SHP77 (cell line): ENCODE measurements at regions not wholly inside any gene's neighbourhood (a gene's known extent, or its start where the extent isn't known, plus 50 kb on each side); places are given as distances from the start of the nearest gene placed in this dataset.
"Not testable (repeated sequence)": the region's sequence is repeated elsewhere in the genome, so short reads cannot be mapped to it uniquely, and the experiment has no call there.

Experiments used
- DNase-seq, 2 experiments: peaks; one replicate each; lab custom pipeline; 2025; lab: John Stamatoyannopoulos, UW

GRCh38 chr10:37572206-37572605 lies 285.2 kb downstream of the ZNF248 start:
- no peak for DNase-seq

- no peak for DNase-seq
Observed at GRCh38 chr10:37566332-37566731, 291.1 kb downstream of the ZNF248 start.

- DNase-seq = no peak
Observed at GRCh38 chr10:37563715-37564108, 293.7 kb downstream of the ZNF248 start.

DNA sequence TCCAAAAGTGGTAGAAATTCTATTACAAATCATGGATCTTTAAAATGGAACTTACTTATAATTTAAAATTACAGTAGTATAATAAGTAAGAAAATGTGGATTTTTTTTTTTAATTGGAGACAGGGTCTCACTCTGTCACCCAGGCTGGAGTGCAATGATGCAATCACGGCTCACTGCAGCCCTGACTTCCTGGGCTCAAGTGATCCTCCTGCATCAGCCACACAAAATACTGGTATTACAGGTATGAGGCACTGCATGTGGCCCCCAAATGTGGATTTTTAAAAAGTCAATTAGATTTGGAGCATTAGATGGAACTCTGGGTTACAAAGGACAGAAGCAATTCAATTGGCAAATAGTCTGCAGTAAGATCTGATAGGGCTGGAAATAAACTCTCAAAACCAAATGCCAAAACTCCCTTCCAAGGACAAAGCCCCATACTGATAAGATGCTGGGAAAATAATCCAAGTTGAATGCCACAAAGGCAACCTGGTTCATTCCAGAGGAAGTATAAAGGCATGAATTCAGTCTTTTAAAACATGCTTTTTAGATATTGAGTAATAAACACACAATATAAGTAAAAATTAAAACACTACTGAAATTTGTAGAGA lies 294.2 kb downstream of the ZNF248 start:
- no peak for DNase-seq

DNA sequence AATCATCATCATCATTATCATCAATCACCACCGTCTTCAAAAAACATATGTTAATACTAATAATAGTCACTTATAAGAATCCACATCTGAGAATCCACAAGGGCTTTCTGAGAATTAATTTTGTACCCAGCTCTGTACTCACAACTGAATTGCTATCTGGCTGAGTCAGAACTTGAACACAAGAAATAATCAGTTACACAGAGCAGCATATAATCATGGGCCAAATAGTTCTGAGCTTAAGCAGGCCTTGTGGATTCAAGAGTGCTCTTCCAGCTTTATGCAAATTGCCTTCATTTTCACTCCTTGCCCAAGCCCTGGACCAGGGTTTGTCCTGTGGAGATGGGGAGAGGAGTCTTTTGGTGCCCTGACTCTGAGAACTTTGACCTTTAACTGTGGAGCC lies 304.5 kb downstream of the ZNF248 start:
- DNase-seq = no peak

DNA sequence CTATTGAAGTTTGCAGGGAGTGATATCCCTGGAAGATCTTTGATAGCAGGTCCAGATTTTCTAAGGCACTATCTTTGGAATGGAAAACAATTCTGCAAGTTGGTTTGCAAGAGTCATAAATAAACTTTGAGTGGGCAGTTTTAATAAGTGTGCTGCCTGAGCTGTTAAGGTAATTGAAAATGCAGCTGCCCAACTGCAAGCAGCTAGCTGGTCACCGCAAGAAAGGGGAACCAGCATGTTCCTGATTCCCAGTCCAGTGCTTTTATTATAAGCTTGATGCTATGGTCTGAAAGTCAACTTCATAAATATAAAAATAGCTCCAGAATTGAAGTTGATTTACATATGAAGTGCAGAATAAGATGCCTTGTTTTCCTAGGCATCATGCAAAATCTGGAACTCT lies 308.4 kb downstream of the ZNF248 start:
- no peak for DNase-seq

GRCh38 chr10:37535459-37536246 lies 321.8 kb downstream of the ZNF248 start:
- DNase-seq = no peak

DNA sequence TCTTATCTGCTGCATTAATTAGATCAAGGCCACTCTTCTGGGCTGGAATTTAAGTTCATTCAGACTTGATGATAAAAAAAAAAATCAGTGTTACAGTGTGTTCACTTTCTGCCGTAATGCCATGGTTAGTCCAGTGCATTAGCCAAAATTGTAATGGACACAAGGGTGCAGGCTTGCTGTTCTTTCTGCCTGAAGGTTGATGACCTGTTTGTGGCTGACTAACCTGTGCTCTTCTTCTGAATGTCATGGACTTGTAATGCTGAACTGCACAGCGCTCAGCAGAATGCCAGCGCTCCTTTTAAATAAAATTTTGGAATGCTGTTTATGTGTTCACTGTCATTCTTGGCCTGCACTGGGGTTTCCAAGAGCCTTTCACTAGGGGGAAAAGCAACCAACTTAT lies 323.2 kb downstream of the ZNF248 start:
- no peak for DNase-seq

DNA sequence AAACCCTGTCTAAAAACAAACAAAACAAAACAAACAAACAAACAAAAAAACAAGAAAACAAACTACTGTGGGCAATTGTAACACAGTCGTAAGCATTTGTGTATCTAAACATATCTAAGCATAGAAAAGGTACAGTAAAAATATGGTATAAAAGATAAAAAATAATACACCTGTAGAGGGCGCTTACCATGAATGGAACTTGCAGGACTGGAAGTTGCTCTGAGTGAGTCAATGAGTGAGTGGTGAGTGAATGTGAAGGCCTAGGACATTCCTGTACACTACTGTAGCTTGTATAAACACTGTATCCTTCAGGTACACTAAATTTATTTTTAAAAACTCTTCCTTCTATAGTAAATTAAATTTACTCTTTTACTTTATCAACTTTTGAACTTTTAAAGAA lies 332.0 kb downstream of the ZNF248 start:
- DNase-seq = peak in 1 of 2 experiments; percentile 3

DNA sequence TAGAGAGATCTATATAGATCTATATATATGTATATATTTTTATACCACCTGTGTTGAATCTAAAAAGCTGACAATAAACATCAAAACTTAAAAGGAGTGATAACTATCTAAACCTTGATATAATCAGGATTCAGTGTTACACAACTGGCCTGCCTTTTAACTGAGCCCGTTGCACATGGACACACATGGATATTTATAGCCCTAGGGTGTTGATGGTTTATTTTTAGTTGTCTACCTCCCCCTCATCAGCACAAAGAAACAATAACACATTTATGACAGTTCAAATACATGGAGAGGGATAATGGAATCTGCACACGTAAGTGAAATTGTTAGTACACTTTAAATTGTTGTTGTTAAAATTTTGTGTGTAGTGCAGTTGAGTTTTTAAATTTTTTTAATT lies 336.9 kb downstream of the ZNF248 start:
- DNase-seq = no peak

GRCh38 chr10:37510520-37510919 lies 346.9 kb downstream of the ZNF248 start:
- DNase-seq = not testable (repeated sequence)

DNA sequence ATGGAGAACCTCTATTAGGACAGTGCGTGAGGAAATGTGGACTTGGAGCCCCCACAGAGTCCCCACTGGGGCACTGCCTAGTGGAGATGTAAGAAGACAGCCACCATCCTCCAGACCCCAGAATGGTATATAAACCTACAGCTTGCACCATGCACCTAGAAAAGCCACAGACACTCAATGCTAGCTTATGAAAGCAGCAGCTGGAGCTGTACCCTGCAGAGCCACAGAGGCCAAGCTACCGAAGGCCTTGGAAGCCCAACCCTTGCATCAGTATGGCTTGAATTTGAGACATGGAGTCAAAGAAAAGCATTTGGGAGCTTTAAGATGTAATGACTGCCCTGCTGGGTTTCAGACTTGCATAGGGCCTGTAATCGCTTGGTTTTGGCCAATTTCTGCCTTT lies 361.3 kb downstream of the ZNF248 start:
- no peak for DNase-seq

- no peak for DNase-seq
Observed at GRCh38 chr10:37495415-37495814, 362.0 kb downstream of the ZNF248 start.

- not testable (repeated sequence) for DNase-seq
Observed at GRCh38 chr10:37493185-37493796, 364.1 kb downstream of the ZNF248 start.

GRCh38 chr10:37490266-37490665 lies 364.9 kb downstream of the ANKRD30A start:
- no peak for DNase-seq

DNA sequence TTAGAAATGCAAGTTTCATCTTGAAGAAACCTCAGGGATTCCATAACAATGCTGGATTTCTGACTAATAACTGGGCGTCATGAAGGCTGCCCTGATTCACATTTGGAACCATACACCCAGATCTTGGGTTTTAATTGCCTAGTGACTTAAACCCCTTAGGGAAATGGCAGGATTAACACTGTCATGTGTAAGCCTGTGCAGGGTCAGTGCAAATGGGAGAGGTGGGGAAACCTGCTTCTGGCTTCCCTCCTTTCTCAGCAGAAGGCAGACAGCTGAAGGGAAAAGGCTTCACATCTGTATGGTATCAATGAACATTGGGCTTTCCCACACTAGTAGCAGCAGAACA lies 364.2 kb downstream of the ANKRD30A start:
- no peak for DNase-seq

- peak in 1 of 2 experiments; percentile 8 for DNase-seq
Observed at GRCh38 chr10:37488792-37489657, 363.6 kb downstream of the ANKRD30A start.

DNA sequence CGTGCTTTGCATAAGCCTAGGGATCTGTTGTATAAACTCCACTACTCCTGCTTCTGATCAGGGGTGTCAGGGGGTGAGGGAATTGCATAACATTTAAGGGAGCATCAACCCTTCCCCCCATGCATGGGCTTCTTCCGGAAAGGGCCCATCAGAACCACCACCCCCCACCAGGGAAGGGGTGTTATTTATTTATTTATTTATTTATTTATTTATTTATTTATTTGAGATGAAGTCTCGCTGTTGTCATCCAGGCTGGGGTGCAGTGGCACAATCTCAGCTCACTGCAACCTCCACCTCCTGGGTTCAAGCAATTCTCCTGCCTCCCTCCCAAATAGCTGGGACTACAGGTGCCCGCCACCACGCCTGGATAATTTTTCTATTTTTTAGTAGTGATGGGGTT lies 355.2 kb downstream of the ANKRD30A start:
- DNase-seq = not testable (repeated sequence)

GRCh38 chr10:37479469-37479868 lies 354.1 kb downstream of the ANKRD30A start:
- DNase-seq = no peak

DNA sequence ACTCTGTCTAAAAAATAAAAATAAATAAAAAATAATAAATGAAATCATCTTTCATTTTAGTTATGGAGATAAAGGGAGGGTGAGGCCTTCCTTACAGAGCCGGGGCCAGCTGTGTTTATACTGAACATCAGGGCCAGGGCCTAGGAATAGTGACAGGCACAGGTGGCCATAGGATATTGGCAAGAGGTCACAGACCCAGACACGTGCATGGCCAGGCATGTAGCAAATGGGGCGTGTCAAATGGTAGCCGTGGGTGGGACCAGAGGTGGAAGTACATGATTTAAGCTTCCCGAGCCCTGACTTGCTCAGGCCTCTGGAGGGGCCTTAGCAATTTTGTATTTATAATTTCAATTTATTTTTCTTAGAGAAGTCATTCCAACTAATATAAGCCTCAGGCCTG lies 353.0 kb downstream of the ANKRD30A start:
- no peak for DNase-seq

GRCh38 chr10:37476285-37476684 lies 350.9 kb downstream of the ANKRD30A start:
- DNase-seq = no peak

DNA sequence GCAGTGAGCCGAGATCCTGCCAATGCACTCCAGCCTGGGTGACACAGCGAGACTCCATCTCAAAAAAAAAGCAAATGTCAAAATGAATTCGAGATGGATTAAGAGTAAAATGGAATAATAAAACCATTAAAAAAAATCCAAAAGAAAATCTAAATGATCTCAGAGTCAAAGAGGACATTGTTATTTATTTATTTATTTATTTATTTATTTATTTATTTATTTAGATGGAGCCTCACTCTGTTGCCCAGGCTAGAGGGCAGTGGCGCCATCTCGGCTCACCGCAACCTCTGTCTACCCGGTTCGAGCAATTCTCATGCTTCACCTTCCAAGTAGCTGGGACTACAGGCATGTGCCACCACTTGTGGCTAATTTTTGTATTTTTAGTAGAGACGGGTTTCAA lies 349.2 kb downstream of the ANKRD30A start:
- DNase-seq = no peak
